ENCODE measurements at regions not wholly inside any gene's neighbourhood (a gene's known extent, or its start where the extent isn't known, plus 50 kb on each side); places are given as distances from the start of the nearest gene placed in this dataset.

GRCh38 chr15:38073178-38073946, 138.9 kb downstream of the TMCO5A start:
- WGBS (ENCODE audit: low lambda C conversion rate) = 43% methylated on average over 18 of the region's 19 CpGs
- H3K27me3 ChIP-seq (ENCODE audit: insufficient read depth) = no peaks in the 10 kb centered on the region
- H3K9ac ChIP-seq = peak overlapping the region; percentile 70; the same call in 1 of the 2 replicates
- peaks cover 7% of the 10 kb centered on the region for H3F3A ChIP-seq (replicated peaks; ENCODE audit: insufficient read depth)
- peak overlapping the region; percentile 75 for H3K4me2 ChIP-seq
- peak overlapping the region; percentile 30 to 49; a peak in 3 of 4 replicates for H3K4me3 ChIP-seq (ENCODE audit: low read depth in 2 of 2, low read length in 1 of 2)
- H3K36me3 ChIP-seq (replicated peaks in 1 of 2; ENCODE audit: control insufficient read depth in 1 of 2, insufficient read depth in 2 of 2, low read length in 1 of 2) = no peaks in the 10 kb centered on the region
- H3K4me1 ChIP-seq (ENCODE audit: control insufficient read depth in 1 of 2, insufficient read depth in 2 of 2, low read depth in 1 of 2, low read length in 1 of 2) = peaks cover 24 to 27% of the 10 kb centered on the region in 2 experiments
- ChIA-PET CTCF (interaction anchor here (0.7 to 1.4 kb wide), 3 partner anchors 11 to 77 kb away, joined by 3 to 7 read pairs (median 4); no protein-coding TSS in a partner anchor), POLR2A (no interaction called here)
- H3K9me3 ChIP-seq = no peaks in the 10 kb centered on the region
- no peaks in the 10 kb centered on the region for H3K79me2 ChIP-seq (ENCODE audit: insufficient read depth)
- TF ChIP-seq TEAD4 (IDR thresholded peaks at IDR 0.05; ENCODE audit: borderline replicate concordance, insufficient read depth) = no peak
- peak; percentile 12; the same call in 1 of the 2 replicates for TF ChIP-seq GATA2 (CRISPR knock-in tag; IDR thresholded peaks at IDR 0.05)
- H4K20me1 ChIP-seq (ENCODE audit: insufficient read depth) = no peaks in the 10 kb centered on the region
- peak overlapping the region; percentile 86 for H2AFZ ChIP-seq (ENCODE audit: low read depth)
- H3K27ac ChIP-seq (ENCODE audit: low read depth in 2 of 2, low read length in 1 of 2) = peak overlapping the region; percentile 51 to 88
- H3K9me2 ChIP-seq = no peaks in the 10 kb centered on the region
- no peak for DNase-seq

GRCh38 chr15:38074029-38074428, 139.6 kb downstream of the TMCO5A start:
- Histone ChIP-seq H3K27me3 (ENCODE audit: insufficient read depth) (no peaks in the 10 kb centered on the region), H3K9me3 (no peaks in the 10 kb centered on the region), H4K20me1 (ENCODE audit: insufficient read depth) (no peaks in the 10 kb centered on the region), H3F3A (replicated peaks; ENCODE audit: insufficient read depth) (peaks cover 7% of the 10 kb centered on the region), H3K9ac (no peak overlapping the region), H3K4me2 (no peak overlapping the region), H3K79me2 (ENCODE audit: insufficient read depth) (no peaks in the 10 kb centered on the region), H3K9me2 (no peaks in the 10 kb centered on the region), H2AFZ (ENCODE audit: low read depth) (peak overlapping the region; percentile 86; the same call in 1 of the 2 replicates), H3K27ac (ENCODE audit: low read depth in 2 of 2, low read length in 1 of 2) (no peak overlapping the region), H3K4me1 (ENCODE audit: control insufficient read depth in 1 of 2, insufficient read depth in 2 of 2, low read depth in 1 of 2, low read length in 1 of 2) (peaks cover 18 to 22% of the 10 kb centered on the region in 2 experiments), H3K36me3 (replicated peaks in 1 of 2; ENCODE audit: control insufficient read depth in 1 of 2, insufficient read depth in 2 of 2, low read length in 1 of 2) (no peaks in the 10 kb centered on the region), H3K4me3 (ENCODE audit: low read depth in 2 of 2, low read length in 1 of 2) (no peak overlapping the region)
- POLR2A ChIA-PET = no interaction called here
- no peak for DNase-seq
- 98% methylated on average over 5 of the region's 5 CpGs for WGBS (ENCODE audit: low lambda C conversion rate)
- CTCF ChIA-PET = interaction anchor here (0.7 kb wide), 1 partner anchor 10 kb away, joined by 3 read pairs; no protein-coding TSS in a partner anchor
- TF ChIP-seq USF2 (IDR thresholded peaks at IDR 0.05; ENCODE audit: borderline replicate concordance, low read depth, low read length) (no peak), JUND (IDR thresholded peaks at IDR 0.05) (no peak)

- Histone ChIP-seq H3K79me2 (ENCODE audit: insufficient read depth) (no peaks in the 10 kb centered on the region), H3K4me1 (ENCODE audit: control insufficient read depth in 1 of 2, insufficient read depth in 2 of 2, low read depth in 1 of 2, low read length in 1 of 2) (peaks cover 11 to 13% of the 10 kb centered on the region in 2 experiments; a peak in 3 of 4 replicates), H3K4me2 (no peak overlapping the region), H3K9me2 (no peaks in the 10 kb centered on the region), H3K36me3 (replicated peaks in 1 of 2; ENCODE audit: control insufficient read depth in 1 of 2, insufficient read depth in 2 of 2, low read length in 1 of 2) (no peaks in the 10 kb centered on the region), H2AFZ (ENCODE audit: low read depth) (no peak overlapping the region), H4K20me1 (ENCODE audit: insufficient read depth) (no peaks in the 10 kb centered on the region), H3K9ac (no peak overlapping the region), H3K9me3 (no peaks in the 10 kb centered on the region), H3K27me3 (ENCODE audit: insufficient read depth) (no peaks in the 10 kb centered on the region), H3F3A (replicated peaks; ENCODE audit: insufficient read depth) (no peaks in the 10 kb centered on the region), H3K27ac (ENCODE audit: low read depth in 2 of 2, low read length in 1 of 2) (no peak overlapping the region), H3K4me3 (ENCODE audit: low read depth in 2 of 2, low read length in 1 of 2) (no peak overlapping the region)
- ChIA-PET POLR2A (no interaction called here), CTCF (no interaction called here)
- TF ChIP-seq FOXM1 (IDR thresholded peaks at IDR 0.05; ENCODE audit: low read depth) = no peak
- no peak for TF ChIP-seq RFX5 (IDR thresholded peaks at IDR 0.05; ENCODE audit: low read length)
- no peak for DNase-seq
- 100% methylated on average over 5 of the region's 5 CpGs for WGBS (ENCODE audit: low lambda C conversion rate)
Observed at GRCh38 chr15:38075466-38075865, 141.0 kb downstream of the TMCO5A start.

Data from SK-N-SH (cell line).